ENCODE measurements at regions not wholly inside any gene's neighbourhood (a gene's known extent, or its start where the extent isn't known, plus 50 kb on each side); places are given as distances from the start of the nearest gene placed in this dataset.

DNA sequence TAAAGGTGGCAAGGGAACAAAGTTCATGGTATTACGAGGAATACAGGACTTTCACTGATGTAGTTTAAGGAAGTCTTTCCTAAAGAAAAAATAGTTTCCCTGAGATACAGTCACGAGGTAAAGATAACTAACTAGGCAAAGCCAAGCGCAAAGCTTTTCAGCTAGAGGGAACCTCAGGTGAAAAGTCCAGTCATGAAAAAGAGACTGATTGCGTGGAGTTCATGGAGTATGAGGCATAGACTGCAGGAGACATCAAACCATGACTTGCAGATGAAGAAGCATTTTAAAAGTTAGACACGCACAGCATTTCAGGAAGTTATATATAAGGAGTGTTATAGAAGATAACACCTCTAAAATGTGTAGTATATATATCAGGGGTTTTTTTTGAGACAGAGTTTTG is 205.6 kb upstream of the ZNF184 start:
- Histone ChIP-seq H3K4me2 (no peak overlapping the region), H3K27ac (no peak overlapping the region), H3K9me3 (no peaks in the 10 kb centered on the region), H3K4me1 (0 out of 3 replicates have a peak, but pooled peaks cover 3% of the 10 kb centered on the region), H3K4me3 (no peak overlapping the region)
- 63% methylated on average over 5 of the region's 5 CpGs for WGBS (ENCODE audit: missing lambda C conversion rate)
- ChIA-PET CTCF (interaction anchor here (0.6 to 2.4 kb wide), 3 partner anchors 9 to 74 kb away, joined by 3 to 6 read pairs (median 3); no protein-coding TSS in a partner anchor), POLR2A (no interaction called here)
- ATAC-seq (no peak), FAIRE-seq (no peak), DNase-seq (ENCODE audit: low read depth in 1 of 2, low spot score in 1 of 2) (no peak)
- TF ChIP-seq BCL3 (IDR thresholded peaks at IDR 0.05) (no peak), RNF2 (IDR thresholded peaks at IDR 0.05; ENCODE audit: borderline replicate concordance, low read depth) (no peak), JUN (IDR thresholded peaks at IDR 0.05) (no peak), CBX8 (IDR thresholded peaks at IDR 0.05) (no peak), HEYL (CRISPR knock-in tag; IDR thresholded peaks at IDR 0.05) (no peak)
- TF ChIP-seq, protein P1, sequence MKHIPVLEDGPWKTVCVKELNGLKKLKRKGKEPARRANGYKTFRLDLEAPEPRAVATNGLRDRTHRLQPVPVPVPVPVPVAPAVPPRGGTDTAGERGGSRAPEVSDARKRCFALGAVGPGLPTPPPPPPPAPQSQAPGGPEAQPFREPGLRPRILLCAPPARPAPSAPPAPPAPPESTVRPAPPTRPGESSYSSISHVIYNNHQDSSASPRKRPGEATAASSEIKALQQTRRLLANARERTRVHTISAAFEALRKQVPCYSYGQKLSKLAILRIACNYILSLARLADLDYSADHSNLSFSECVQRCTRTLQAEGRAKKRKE (CRISPR knock-in tag; IDR thresholded peaks at IDR 0.05; ENCODE audit: low read depth): no peak

- Histone ChIP-seq H3K4me3 (no peak overlapping the region), H3K9me3 (no peaks in the 10 kb centered on the region), H3K4me2 (no peak overlapping the region), H3K27ac (no peak overlapping the region), H3K4me1 (peaks cover 13% of the 10 kb centered on the region)
- no peak for DNase-seq (ENCODE audit: low read depth in 1 of 2, low spot score in 1 of 2)
- WGBS (ENCODE audit: missing lambda C conversion rate): 76% methylated on average over 9 of the region's 9 CpGs
- no peak for FAIRE-seq
- ATAC-seq: no peak
- no peak for TF ChIP-seq ESRRA (IDR thresholded peaks at IDR 0.05; ENCODE audit: borderline replicate concordance, low read length)
- no peak for TF ChIP-seq HEYL (CRISPR knock-in tag; IDR thresholded peaks at IDR 0.05)
- no peak for TF ChIP-seq CBX2 (IDR thresholded peaks at IDR 0.05; ENCODE audit: borderline replicate concordance, low read depth)
- TF ChIP-seq NFE2L2 (conservative IDR thresholded peaks at IDR 0.05; ENCODE audit: low read length): no peak
- TF ChIP-seq RNF2 (IDR thresholded peaks at IDR 0.05; ENCODE audit: borderline replicate concordance, low read depth): no peak
- TF ChIP-seq NPAS2 (CRISPR knock-in tag; IDR thresholded peaks at IDR 0.05; ENCODE audit: borderline replicate concordance): no peak
- TF ChIP-seq CTCF (IDR thresholded peaks at IDR 0.05): no peak
- TF ChIP-seq EHF (CRISPR knock-in tag; IDR thresholded peaks at IDR 0.05): no peak
- TF ChIP-seq EP300 (IDR thresholded peaks at IDR 0.05): no peak
- TF ChIP-seq TFCP2L1 (CRISPR knock-in tag; IDR thresholded peaks at IDR 0.05): no peak
- TF ChIP-seq HOXA7 (CRISPR knock-in tag; IDR thresholded peaks at IDR 0.05): no peak
- no peak for TF ChIP-seq PBX3 (IDR thresholded peaks at IDR 0.05)
- TF ChIP-seq MYC (IDR thresholded peaks at IDR 0.05; ENCODE audit: borderline replicate concordance, low read length): no peak
- TF ChIP-seq HOXB13 (CRISPR knock-in tag; IDR thresholded peaks at IDR 0.05; ENCODE audit: low read depth): no peak
- TF ChIP-seq HES2 (IDR thresholded peaks at IDR 0.05): no peak
- no peak for TF ChIP-seq RAD21 (conservative IDR thresholded peaks at IDR 0.05 in 1 of 2, IDR thresholded peaks at IDR 0.05 in 1 of 2)
- TF ChIP-seq CHD4 (IDR thresholded peaks at IDR 0.05; ENCODE audit: borderline replicate concordance): no peak
- TF ChIP-seq ZNF302 (CRISPR knock-in tag; IDR thresholded peaks at IDR 0.05): no peak
- TF ChIP-seq JUN (IDR thresholded peaks at IDR 0.05): no peak
- TF ChIP-seq CHD2 (IDR thresholded peaks at IDR 0.05; ENCODE audit: low read length, partially characterized antibody): no peak
- ChIA-PET POLR2A (no interaction called here), CTCF (no interaction called here)
These were observed 202.0 kb upstream of the ZNF184 start for GRCh38 chr6:27674882-27675281.
